H7 (cell line): ENCODE measurements at regions not wholly inside any gene's neighbourhood (a gene's known extent, or its start where the extent isn't known, plus 50 kb on each side); places are given as distances from the start of the nearest gene placed in this dataset.
A peak's percentile ranks its signal among the peaks of the same experiment; 100 is the strongest.
"Not testable (repeated sequence)": the region's sequence is repeated elsewhere in the genome, so short reads cannot be mapped to it uniquely, and the experiment has no call there.

Experiments used
- DNase-seq: peaks from one replicate; pipeline ENCODE4 v3.0.0; 2012
- H3K27me3 ChIP-seq: 2 replicates; pipeline ENCODE4 v1.6.0; 2011; ENCODE audit warnings: mild to moderate bottlenecking, low read length; ENCODE audit not compliant: control insufficient read depth, insufficient read depth
- H3K36me3 ChIP-seq: replicated peaks from 2 replicates; pipeline ENCODE4 v1.5.1; 2011; ENCODE audit warnings: low read length; ENCODE audit not compliant: control insufficient read depth, insufficient read depth
- H3K4me3 ChIP-seq: 2 replicates; pipeline ENCODE4 v1.5.1; 2011; ENCODE audit warnings: low read depth, mild to moderate bottlenecking, control low read depth, low read length, moderate library complexity; ENCODE audit not compliant: insufficient read depth

- Histone ChIP-seq H3K36me3 (no peaks in the 10 kb centered on the region), H3K27me3 (no peaks in the 10 kb centered on the region), H3K4me3 (peak overlapping the region; percentile 12; the same call in 1 of the 2 replicates)
- DNase-seq = no peak
Measured at GRCh38 chrX:103428525-103428924, 52.2 kb downstream of the BEX3 start.

- H3K27me3 ChIP-seq, DNase-seq, H3K36me3 ChIP-seq: not testable (repeated sequence)
- H3K4me3 ChIP-seq = peak overlapping the region; percentile 12; the same call in 1 of the 2 replicates
Measured at GRCh38 chrX:103429026-103429425, 52.7 kb downstream of the BEX3 start.

GRCh38 chrX:103431316-103431715, 55.0 kb downstream of the BEX3 start:
- H3K27me3 ChIP-seq = no peaks in the 10 kb centered on the region
- H3K4me3 ChIP-seq = peak overlapping the region; percentile 28; the same call in 1 of the 2 replicates
- no peaks in the 10 kb centered on the region for H3K36me3 ChIP-seq
- no peak for DNase-seq

GRCh38 chrX:103432841-103433240, 56.5 kb downstream of the BEX3 start:
- peak overlapping the region; percentile 31; the same call in 1 of the 2 replicates for H3K4me3 ChIP-seq
- not testable (repeated sequence) for DNase-seq, H3K27me3 ChIP-seq, H3K36me3 ChIP-seq

- Histone ChIP-seq H3K4me3 (no peak overlapping the region), H3K27me3 (no peaks in the 10 kb centered on the region), H3K36me3 (no peaks in the 10 kb centered on the region)
- no peak for DNase-seq
Measured at GRCh38 chrX:103437147-103437873, 61.0 kb downstream of the BEX3 start.

GRCh38 chrX:103439161-103439560, 62.8 kb downstream of the BEX3 start:
- Histone ChIP-seq H3K4me3 (peak overlapping the region; percentile 8; the same call in 1 of the 2 replicates), H3K36me3 (no peaks in the 10 kb centered on the region), H3K27me3 (no peaks in the 10 kb centered on the region)
- no peak for DNase-seq

GRCh38 chrX:103440621-103441020, 64.3 kb downstream of the BEX3 start:
- H3K4me3 ChIP-seq = no peak overlapping the region
- H3K36me3 ChIP-seq = no peaks in the 10 kb centered on the region
- no peak for DNase-seq
- H3K27me3 ChIP-seq = no peaks in the 10 kb centered on the region

GRCh38 chrX:103441878-103442535, 65.7 kb downstream of the BEX3 start:
- no peaks in the 10 kb centered on the region for H3K27me3 ChIP-seq
- no peaks in the 10 kb centered on the region for H3K36me3 ChIP-seq
- no peak for DNase-seq
- H3K4me3 ChIP-seq = no peak overlapping the region

- Histone ChIP-seq H3K36me3 (no peaks in the 10 kb centered on the region), H3K4me3 (no peak overlapping the region), H3K27me3 (no peaks in the 10 kb centered on the region)
- DNase-seq = no peak
Measured at GRCh38 chrX:103442536-103442901, 66.2 kb downstream of the BEX3 start.

GRCh38 chrX:103446665-103447302, 70.4 kb downstream of the BEX3 start:
- Histone ChIP-seq H3K27me3 (no peaks in the 10 kb centered on the region), H3K36me3 (peaks cover 7% of the 10 kb centered on the region)
- no peak for DNase-seq

More at GRCh38 chrX:103446665-103447302, 70.4 kb downstream of the BEX3 start:
- no peak overlapping the region for H3K4me3 ChIP-seq
